Renal cortical epithelial cell (primary cell): ENCODE measurements at regions not wholly inside any gene's neighbourhood (a gene's known extent, or its start where the extent isn't known, plus 50 kb on each side); places are given as distances from the start of the nearest gene placed in this dataset.
"Not testable (repeated sequence)": the region's sequence is repeated elsewhere in the genome, so short reads cannot be mapped to it uniquely, and the experiment has no call there.

Experiments
- DNase-seq: peaks from one replicate; pipeline ENCODE4 v3.0.0-alpha.2; 2011; ENCODE audit warnings: low read depth

- peak; percentile 23 for DNase-seq
Measured at GRCh38 chr2:109690822-109691541, 76.8 kb downstream of the SOWAHC start.

- DNase-seq = no peak
Measured at GRCh38 chr2:109692013-109692743, 78.0 kb downstream of the SOWAHC start.

- not testable (repeated sequence) for DNase-seq
Measured at GRCh38 chr2:109692831-109693230, 78.7 kb downstream of the SOWAHC start.

GRCh38 chr2:109693292-109693691 is 79.1 kb downstream of the SOWAHC start:
- DNase-seq = peak; percentile 22

- peak; percentile 46 for DNase-seq
Measured at GRCh38 chr2:109694190-109694589, 80.0 kb downstream of the SOWAHC start.

GRCh38 chr2:109695290-109695689 is 81.1 kb downstream of the SOWAHC start:
- no peak for DNase-seq

- DNase-seq = no peak
Measured at GRCh38 chr2:109699646-109700045, 85.5 kb downstream of the SOWAHC start.

- DNase-seq = no peak
Measured at GRCh38 chr2:109700680-109701274, 86.6 kb downstream of the SOWAHC start.

GRCh38 chr2:109701362-109701761 is 87.2 kb downstream of the SOWAHC start:
- peak; percentile 10 for DNase-seq

- DNase-seq = peak; percentile 95
Measured at GRCh38 chr2:109702250-109702985, 88.3 kb downstream of the SOWAHC start.

GRCh38 chr2:109703077-109703476 is 88.9 kb downstream of the SOWAHC start:
- DNase-seq = peak; percentile 88

GRCh38 chr2:109703798-109704197 is 89.6 kb downstream of the SOWAHC start:
- DNase-seq = no peak

- no peak for DNase-seq
Measured at GRCh38 chr2:109707281-109708147, 86.6 kb upstream of the RGPD5 start.

- no peak for DNase-seq
Measured at GRCh38 chr2:109710505-109711229, 83.4 kb upstream of the RGPD5 start.

- no peak for DNase-seq
Measured at GRCh38 chr2:109711230-109712122, 82.6 kb upstream of the RGPD5 start.

- DNase-seq = no peak
Measured at GRCh38 chr2:109712123-109712449, 82.0 kb upstream of the RGPD5 start.

- DNase-seq = no peak
Measured at GRCh38 chr2:109712746-109713145, 81.4 kb upstream of the RGPD5 start.

GRCh38 chr2:109715313-109715805 is 78.7 kb upstream of the RGPD5 start:
- DNase-seq = peak; percentile 29

- not testable (repeated sequence) for DNase-seq
Measured at GRCh38 chr2:109716596-109716995, 77.5 kb upstream of the RGPD5 start.
